ENCODE measurements at regions not wholly inside any gene's neighbourhood (a gene's known extent, or its start where the extent isn't known, plus 50 kb on each side); places are given as distances from the start of the nearest gene placed in this dataset.

- peaks cover 0 to 16% (median 0%) of the 10 kb centered on the region in 3 donors for H3K36me3 ChIP-seq
- no peaks in the 10 kb centered on the region for H3K4me1 ChIP-seq
- no peaks in the 10 kb centered on the region for H3K27me3 ChIP-seq
- TF ChIP-seq CTCF (IDR thresholded peaks at IDR 0.05), result no peak
- no peak for DNase-seq
- H3K9me3 ChIP-seq, result no peaks in the 10 kb centered on the region
- intact Hi-C loops (cut with DNase I; ENCODE audit: low total_unique reads), result no loop called here
- H3K4me3 ChIP-seq, result no peak overlapping the region
- H3K27ac ChIP-seq, result no peak overlapping the region
These were observed 54.9 kb upstream of the IRX4 start for GRCh38 chr5:1937590-1937989.

GRCh38 chr5:1936901-1937300 lies 54.2 kb upstream of the IRX4 start:
- Histone ChIP-seq H3K27me3 (no peaks in the 10 kb centered on the region), H3K9me3 (no peaks in the 10 kb centered on the region), H3K36me3 (peaks cover 0 to 16% (median 0%) of the 10 kb centered on the region in 3 donors), H3K4me1 (no peaks in the 10 kb centered on the region), H3K27ac (no peak overlapping the region), H3K4me3 (no peak overlapping the region)
- TF ChIP-seq CTCF (IDR thresholded peaks at IDR 0.05), result no peak
- intact Hi-C loops (cut with DNase I; ENCODE audit: low total_unique reads), result no loop called here
- DNase-seq, result no peak

- no peak for TF ChIP-seq CTCF (IDR thresholded peaks at IDR 0.05)
- Histone ChIP-seq H3K36me3 (peaks cover 0 to 16% (median 0%) of the 10 kb centered on the region in 3 donors), H3K9me3 (no peaks in the 10 kb centered on the region), H3K27me3 (no peaks in the 10 kb centered on the region), H3K4me3 (no peak overlapping the region), H3K27ac (no peak overlapping the region), H3K4me1 (peaks cover 0 to 3% (median 0%) of the 10 kb centered on the region in 4 donors)
- intact Hi-C loops (cut with DNase I; ENCODE audit: low total_unique reads), result no loop called here
- DNase-seq, result no peak
These were observed 53.7 kb upstream of the IRX4 start for GRCh38 chr5:1936413-1936812.

GRCh38 chr5:1934801-1935429 lies 52.2 kb upstream of the IRX4 start:
- TF ChIP-seq CTCF (IDR thresholded peaks at IDR 0.05), result no peak
- no peaks in the 10 kb centered on the region for H3K9me3 ChIP-seq
- H3K27me3 ChIP-seq, result peaks cover 0 to 8% of the 10 kb centered on the region in 2 donors
- H3K4me1 ChIP-seq, result peaks cover 0 to 14% (median 5%) of the 10 kb centered on the region in 4 donors
- H3K4me3 ChIP-seq, result no peak overlapping the region
- H3K36me3 ChIP-seq, result peaks cover 0 to 16% (median 0%) of the 10 kb centered on the region in 3 donors
- no peak for DNase-seq
- intact Hi-C loops (cut with DNase I; ENCODE audit: low total_unique reads), result no loop called here
- H3K27ac ChIP-seq, result no peak overlapping the region

GRCh38 chr5:1934056-1934394 lies 51.3 kb upstream of the IRX4 start:
- H3K9me3 ChIP-seq, result no peaks in the 10 kb centered on the region
- no peak for TF ChIP-seq CTCF (IDR thresholded peaks at IDR 0.05)
- intact Hi-C loops (cut with DNase I; ENCODE audit: low total_unique reads), result no loop called here
- H3K27me3 ChIP-seq, result peaks cover 0 to 11% of the 10 kb centered on the region in 2 donors
- peaks cover 0 to 14% (median 5%) of the 10 kb centered on the region in 4 donors for H3K4me1 ChIP-seq
- H3K36me3 ChIP-seq, result peaks cover 0 to 16% (median 0%) of the 10 kb centered on the region in 3 donors
- DNase-seq, result no peak
- no peak overlapping the region for H3K27ac ChIP-seq
- H3K4me3 ChIP-seq, result no peak overlapping the region

All from tibial artery (tissue), 4 donors.